ENCODE measurements at regions not wholly inside any gene's neighbourhood (a gene's known extent, or its start where the extent isn't known, plus 50 kb on each side); places are given as distances from the start of the nearest gene placed in this dataset.

DNA sequence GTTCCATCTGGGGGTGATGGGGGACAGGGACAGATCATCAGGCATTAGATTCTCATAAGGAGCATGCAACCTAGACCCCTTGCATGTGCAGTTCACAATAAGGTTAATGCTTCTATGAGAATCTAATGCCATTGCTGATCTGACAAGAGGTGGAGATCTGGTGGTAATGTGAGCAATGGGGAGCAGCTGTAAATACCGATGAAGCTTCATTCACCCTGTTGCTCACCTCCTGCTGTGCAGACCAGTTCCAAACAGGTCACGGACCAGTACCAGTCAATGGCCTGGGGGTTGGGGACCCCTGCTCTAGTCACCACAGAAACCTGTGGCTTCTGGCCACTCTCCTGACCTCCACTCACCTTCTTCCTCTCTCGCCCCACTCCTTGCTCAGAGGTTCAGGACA, 229.9 kb downstream of the PTPRU start:
- TF ChIP-seq, protein P1, sequence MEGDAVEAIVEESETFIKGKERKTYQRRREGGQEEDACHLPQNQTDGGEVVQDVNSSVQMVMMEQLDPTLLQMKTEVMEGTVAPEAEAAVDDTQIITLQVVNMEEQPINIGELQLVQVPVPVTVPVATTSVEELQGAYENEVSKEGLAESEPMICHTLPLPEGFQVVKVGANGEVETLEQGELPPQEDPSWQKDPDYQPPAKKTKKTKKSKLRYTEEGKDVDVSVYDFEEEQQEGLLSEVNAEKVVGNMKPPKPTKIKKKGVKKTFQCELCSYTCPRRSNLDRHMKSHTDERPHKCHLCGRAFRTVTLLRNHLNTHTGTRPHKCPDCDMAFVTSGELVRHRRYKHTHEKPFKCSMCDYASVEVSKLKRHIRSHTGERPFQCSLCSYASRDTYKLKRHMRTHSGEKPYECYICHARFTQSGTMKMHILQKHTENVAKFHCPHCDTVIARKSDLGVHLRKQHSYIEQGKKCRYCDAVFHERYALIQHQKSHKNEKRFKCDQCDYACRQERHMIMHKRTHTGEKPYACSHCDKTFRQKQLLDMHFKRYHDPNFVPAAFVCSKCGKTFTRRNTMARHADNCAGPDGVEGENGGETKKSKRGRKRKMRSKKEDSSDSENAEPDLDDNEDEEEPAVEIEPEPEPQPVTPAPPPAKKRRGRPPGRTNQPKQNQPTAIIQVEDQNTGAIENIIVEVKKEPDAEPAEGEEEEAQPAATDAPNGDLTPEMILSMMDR (IDR thresholded peaks at IDR 0.05) = no peak
- TF ChIP-seq POLR2A (IDR thresholded peaks at IDR 0.05; ENCODE audit: low read depth) (no peak), EP300 (IDR thresholded peaks at IDR 0.05) (no peak)

Measured in esophagus muscularis mucosa (tissue), 4 donors.